ENCODE measurements at regions not wholly inside any gene's neighbourhood (a gene's known extent, or its start where the extent isn't known, plus 50 kb on each side); places are given as distances from the start of the nearest gene placed in this dataset.

GRCh38 chr20:7171911-7172310 is 404.4 kb downstream of the BMP2 start:
- TF ChIP-seq EZH2 (IDR thresholded peaks at IDR 0.05; ENCODE audit: insufficient read depth, poor library complexity, severe bottlenecking), result no peak
- no peak for TF ChIP-seq EZH2phosphoT487 (IDR thresholded peaks at IDR 0.05; ENCODE audit: insufficient read depth, low read depth)

All from GM23248 (cell line).